SK-N-SH (cell line): ENCODE measurements at regions not wholly inside any gene's neighbourhood (a gene's known extent, or its start where the extent isn't known, plus 50 kb on each side); places are given as distances from the start of the nearest gene placed in this dataset.
A peak's percentile ranks its signal among the peaks of the same experiment; 100 is the strongest.

Experiments
- CTCF ChIA-PET: fragments of 300-600, 350-600 bp; formaldehyde crosslinking; extraction: SDS; loops from one replicate; lab custom pipeline; 2021; lab: Yijun Ruan, JAX
- POLR2A ChIA-PET: fragments of 350-600 bp; sonication (Branson Sonifier 250); formaldehyde crosslinking; extraction: SDS; loops from one replicate; lab custom pipeline; 2020; ENCODE audit warnings: antibody characterized with exemption, inconsistent platforms; lab: Yijun Ruan, JAX
- DNase-seq: peaks from one replicate; pipeline ENCODE4 v3.0.0; 2012
- H2AFZ ChIP-seq: fragments of 200-600 bp; sonication (generic); 2 replicates; pipeline ENCODE4 v1.8.1; 2016; ENCODE audit warnings: antibody characterized with exemption, mild to moderate bottlenecking, low read depth
- H3F3A ChIP-seq: fragments of 200-600 bp; sonication (generic); replicated peaks from 2 replicates; pipeline ENCODE3; 2016; ENCODE audit warnings: antibody characterized with exemption, mild to moderate bottlenecking; ENCODE audit not compliant: insufficient read depth
- H3K27ac ChIP-seq, 2 experiments: fragments of 200-500 bp in 1 of 2; fragments of 200-600 bp in 1 of 2; sonication (Bioruptor generic) in 1 of 2; sonication (generic), shearing (Covaris generic) in 1 of 2; 2 replicates each; pipeline versions ENCODE4 v1.5.1 to v1.6.1; 2014 to 2016; ENCODE audit warnings: low read depth in 2 of 2, inconsistent platforms in 1 of 2, low read length in 1 of 2, mild to moderate bottlenecking in 1 of 2, mixed read lengths in 1 of 2
- H3K27me3 ChIP-seq: fragments of 200-600 bp; sonication (generic), shearing (Covaris generic); 2 replicates; pipeline ENCODE4 v1.6.1; 2016; ENCODE audit warnings: mixed run types; ENCODE audit not compliant: insufficient read depth
- H3K36me3 ChIP-seq, 2 experiments: fragments of 200-500 bp in 1 of 2; fragments of 200-600 bp in 1 of 2; sonication (Bioruptor generic) in 1 of 2; sonication (generic) in 1 of 2; replicated peaks in 1 of 2; 2 replicates each; pipeline versions ENCODE3 to v1.5.1; 2014 to 2016; ENCODE audit warnings: low read length in 1 of 2, mild to moderate bottlenecking in 1 of 2; ENCODE audit not compliant: insufficient read depth in 2 of 2, control insufficient read depth in 1 of 2
- H3K4me1 ChIP-seq, 2 experiments: fragments of 200-500 bp in 1 of 2; fragments of 200-600 bp in 1 of 2; sonication (Bioruptor generic) in 1 of 2; sonication (generic), shearing (Covaris generic) in 1 of 2; 2 replicates each; pipeline versions ENCODE4 v1.5.1 to v1.6.1; 2014 to 2016; ENCODE audit warnings: low read depth in 1 of 2, low read length in 1 of 2, mixed run types in 1 of 2; ENCODE audit not compliant: insufficient read depth in 2 of 2, control insufficient read depth in 1 of 2
- H3K4me2 ChIP-seq: fragments of 200-600 bp; sonication (generic), shearing (Covaris generic); 2 replicates; pipeline ENCODE4 v1.6.1; 2017; ENCODE audit warnings: mixed run types
- H3K4me3 ChIP-seq, 2 experiments: fragments of 200-500 bp in 1 of 2; fragments of 200-600 bp in 1 of 2; sonication (Bioruptor generic) in 1 of 2; sonication (generic), shearing (Covaris generic) in 1 of 2; 2 replicates each; pipeline versions ENCODE4 v1.5.1 to v1.8.1; 2014 to 2016; ENCODE audit warnings: low read depth in 2 of 2, inconsistent platforms in 1 of 2, low read length in 1 of 2, mild to moderate bottlenecking in 1 of 2, mixed read lengths in 1 of 2, moderate library complexity in 1 of 2
- H3K79me2 ChIP-seq: fragments of 200-600 bp; sonication (generic); 2 replicates; pipeline ENCODE4 v1.8.1; 2017; ENCODE audit warnings: mild to moderate bottlenecking; ENCODE audit not compliant: insufficient read depth
- H3K9ac ChIP-seq: fragments of 200-600 bp; sonication (generic); 2 replicates; pipeline ENCODE4 v1.6.1; 2017; ENCODE audit warnings: mixed run types
- H3K9me2 ChIP-seq: fragments of 200-600 bp; sonication (generic); 2 replicates; pipeline ENCODE4 v1.6.1; 2017; ENCODE audit warnings: mixed run types
- H3K9me3 ChIP-seq: fragments of 200-600 bp; sonication (generic); 2 replicates; pipeline ENCODE4 v1.6.1; 2017; ENCODE audit warnings: mixed run types, mild to moderate bottlenecking, moderate library complexity
- H4K20me1 ChIP-seq: fragments of 200-600 bp; sonication (generic); 2 replicates; pipeline ENCODE4 v1.6.1; 2017; ENCODE audit warnings: mild to moderate bottlenecking, mixed run types; ENCODE audit not compliant: insufficient read depth
- FOSL2 ChIP-seq: IDR thresholded peaks from 2 replicates; pipeline ENCODE4 v1.4.0; 2012; ENCODE audit warnings: low read depth, mild to moderate bottlenecking, moderate library complexity, borderline replicate concordance
- FOXJ3 ChIP-seq: sonication (generic); formaldehyde crosslinking; IDR thresholded peaks from 2 replicates; pipeline ENCODE4 v1.5.1; 2020; ENCODE audit warnings: mild to moderate bottlenecking, missing genetic modification reagents
- GABPA ChIP-seq: IDR thresholded peaks from 2 replicates; pipeline ENCODE4 v1.4.0; 2012; ENCODE audit warnings: low read depth, mild to moderate bottlenecking
- IRF3 ChIP-seq: fragments of 150-350 bp; IDR thresholded peaks from 2 replicates; pipeline ENCODE4 v1.6.1; 2016; ENCODE audit warnings: mild to moderate bottlenecking, low read depth, low read length
- NFIC ChIP-seq: IDR thresholded peaks from 2 replicates; pipeline ENCODE4 v1.4.0; 2012; ENCODE audit warnings: borderline replicate concordance
- PBX3 ChIP-seq: IDR thresholded peaks from 2 replicates; pipeline ENCODE4; 2012
- REST ChIP-seq: IDR thresholded peaks from 2 replicates; pipeline ENCODE4 v1.6.1; 2012; ENCODE audit warnings: mild to moderate bottlenecking, low read depth, low read length, moderate library complexity
- SMC3 ChIP-seq: IDR thresholded peaks from 2 replicates; pipeline ENCODE4 v1.6.1; 2012; ENCODE audit warnings: low read depth, low read length, improper control_type of control experiment
- TAF1 ChIP-seq: IDR thresholded peaks from 2 replicates; pipeline ENCODE4 v1.6.1; 2012; ENCODE audit warnings: low read depth, mild to moderate bottlenecking, low read length, moderate library complexity, borderline replicate concordance
- TEAD4 ChIP-seq: IDR thresholded peaks from 2 replicates; pipeline ENCODE4 v1.4.0; 2012; ENCODE audit warnings: mild to moderate bottlenecking, borderline replicate concordance; ENCODE audit not compliant: insufficient read depth
- USF1 ChIP-seq: IDR thresholded peaks from 2 replicates; pipeline ENCODE4 v1.4.0; 2012; ENCODE audit warnings: low read depth, borderline replicate concordance
- USF2 ChIP-seq: fragments of 150-350 bp; IDR thresholded peaks from 2 replicates; pipeline ENCODE4 v1.6.1; 2017; ENCODE audit warnings: antibody characterized with exemption, low read length, low read depth, borderline replicate concordance
- WGBS: methylation state at CpG from one replicate; pipeline ENCODE4 v1.1.6; 2017; ENCODE audit warnings: low lambda C conversion rate; 5-methylcytosine and 5-hydroxymethylcytosine counted together
- TF ChIP-seq, protein P1 (sequence below): fragments of 200-600 bp; sonication (generic); IDR thresholded peaks from 2 replicates; pipeline ENCODE4 v1.6.1; 2017; ENCODE audit warnings: antibody characterized with exemption, mild to moderate bottlenecking, moderate library complexity

- no peak overlapping the region for H3K4me2 ChIP-seq
- CTCF ChIA-PET = interaction anchor here (0.6 to 2.8 kb wide), 9 partner anchors 12 to 860 kb away, joined by 3 to 27 read pairs (median 3); no protein-coding TSS in a partner anchor
- H2AFZ ChIP-seq = no peak overlapping the region
- H3K4me1 ChIP-seq = peaks cover 0 to 10% of the 10 kb centered on the region in 2 experiments; a peak in 2 of 4 replicates
- POLR2A ChIA-PET = no interaction called here
- H3K9ac ChIP-seq = no peak overlapping the region
- H3F3A ChIP-seq = no peaks in the 10 kb centered on the region
- H3K27ac ChIP-seq = no peak overlapping the region
- H3K79me2 ChIP-seq = no peaks in the 10 kb centered on the region
- H4K20me1 ChIP-seq = no peaks in the 10 kb centered on the region
- no peaks in the 10 kb centered on the region for H3K36me3 ChIP-seq
- WGBS = 61% methylated on average over 3 of the region's 3 CpGs
- H3K9me2 ChIP-seq = no peaks in the 10 kb centered on the region
- no peak overlapping the region for H3K4me3 ChIP-seq
- DNase-seq = no peak
- no peak for TF ChIP-seq TEAD4
- TF ChIP-seq GABPA = no peak
- TF ChIP-seq, protein P1, sequence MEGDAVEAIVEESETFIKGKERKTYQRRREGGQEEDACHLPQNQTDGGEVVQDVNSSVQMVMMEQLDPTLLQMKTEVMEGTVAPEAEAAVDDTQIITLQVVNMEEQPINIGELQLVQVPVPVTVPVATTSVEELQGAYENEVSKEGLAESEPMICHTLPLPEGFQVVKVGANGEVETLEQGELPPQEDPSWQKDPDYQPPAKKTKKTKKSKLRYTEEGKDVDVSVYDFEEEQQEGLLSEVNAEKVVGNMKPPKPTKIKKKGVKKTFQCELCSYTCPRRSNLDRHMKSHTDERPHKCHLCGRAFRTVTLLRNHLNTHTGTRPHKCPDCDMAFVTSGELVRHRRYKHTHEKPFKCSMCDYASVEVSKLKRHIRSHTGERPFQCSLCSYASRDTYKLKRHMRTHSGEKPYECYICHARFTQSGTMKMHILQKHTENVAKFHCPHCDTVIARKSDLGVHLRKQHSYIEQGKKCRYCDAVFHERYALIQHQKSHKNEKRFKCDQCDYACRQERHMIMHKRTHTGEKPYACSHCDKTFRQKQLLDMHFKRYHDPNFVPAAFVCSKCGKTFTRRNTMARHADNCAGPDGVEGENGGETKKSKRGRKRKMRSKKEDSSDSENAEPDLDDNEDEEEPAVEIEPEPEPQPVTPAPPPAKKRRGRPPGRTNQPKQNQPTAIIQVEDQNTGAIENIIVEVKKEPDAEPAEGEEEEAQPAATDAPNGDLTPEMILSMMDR = no peak
- TF ChIP-seq TAF1 = no peak
- TF ChIP-seq PBX3 = no peak
- no peak for TF ChIP-seq REST
- TF ChIP-seq FOXJ3 (CRISPR knock-in tag) = no peak
- no peak for TF ChIP-seq FOSL2
- no peak for TF ChIP-seq NFIC
- H3K27me3 ChIP-seq = no peaks in the 10 kb centered on the region
- H3K9me3 ChIP-seq = no peaks in the 10 kb centered on the region
These were observed 717.6 kb upstream of the TENM3 start for GRCh38 chr4:181525634-181526033.

DNA sequence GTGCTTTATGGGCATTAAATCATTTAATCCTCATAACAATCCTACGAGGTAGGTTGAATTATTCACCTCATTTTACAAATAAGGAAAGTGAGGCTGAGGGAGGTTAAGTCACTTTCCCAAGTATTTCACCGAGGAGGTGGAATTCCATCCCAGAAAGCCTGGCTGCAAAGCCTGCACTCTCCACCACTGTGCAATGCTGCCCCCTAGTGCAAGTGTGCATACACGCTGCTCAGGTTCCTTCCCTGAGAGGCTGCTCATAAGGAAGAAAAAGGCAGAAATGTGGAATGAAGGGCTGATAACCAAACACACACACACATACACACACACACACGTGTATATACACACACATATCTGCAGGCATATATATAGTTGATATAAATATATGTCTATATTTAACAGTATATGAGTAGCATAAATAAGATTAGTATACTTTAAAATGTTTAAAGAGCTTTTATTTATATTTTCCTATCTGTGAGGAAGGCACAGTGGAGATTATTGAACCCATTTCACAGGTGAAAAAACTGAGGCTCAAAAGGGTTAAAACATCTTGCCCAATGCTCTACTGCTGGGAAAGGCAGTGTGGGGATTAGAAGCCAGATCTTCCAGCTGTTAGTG, 714.5 kb upstream of the TENM3 start:
- POLR2A ChIA-PET = interaction anchor here (0.9 kb wide), 1 partner anchor 386 kb away, joined by 3 read pairs; no protein-coding TSS in a partner anchor
- no peak overlapping the region for H2AFZ ChIP-seq
- no peaks in the 10 kb centered on the region for H3K9me2 ChIP-seq
- peak overlapping the region in 1 of 2 experiments; percentile 30; a peak in 1 of 4 replicates for H3K4me3 ChIP-seq
- peaks cover 0 to 5% of the 10 kb centered on the region in 2 experiments; a peak in 2 of 4 replicates for H3K4me1 ChIP-seq
- no peak overlapping the region for H3K27ac ChIP-seq
- H3K4me2 ChIP-seq = no peak overlapping the region
- H3F3A ChIP-seq = no peaks in the 10 kb centered on the region
- no peaks in the 10 kb centered on the region for H3K79me2 ChIP-seq
- CTCF ChIA-PET = interaction anchor here (0.6 to 3.0 kb wide), 44 partner anchors 9 to 1397 kb away, joined by 3 to 96 read pairs (median 3); no protein-coding TSS in a partner anchor
- H3K9me3 ChIP-seq = no peaks in the 10 kb centered on the region
- H3K27me3 ChIP-seq = no peaks in the 10 kb centered on the region; the same call in 1 of the 2 replicates
- H3K36me3 ChIP-seq = no peaks in the 10 kb centered on the region
- WGBS = 6% methylated on average over 4 of the region's 4 CpGs
- no peaks in the 10 kb centered on the region for H4K20me1 ChIP-seq
- no peak overlapping the region for H3K9ac ChIP-seq
- peak; percentile 55 for DNase-seq
- TF ChIP-seq USF1 = no peak
- TF ChIP-seq FOXJ3 (CRISPR knock-in tag) = no peak
- TF ChIP-seq, protein P1 = peak; percentile 86
- TF ChIP-seq IRF3 = no peak
- no peak for TF ChIP-seq USF2
- peak; percentile 94 for TF ChIP-seq SMC3
